GM23338 (cell line): ENCODE measurements at regions not wholly inside any gene's neighbourhood (a gene's known extent, or its start where the extent isn't known, plus 50 kb on each side); places are given as distances from the start of the nearest gene placed in this dataset.

Source experiments
- ATAC-seq: fragments of 200-7000 bp; cut with Tn5 transposase; 3 replicates; pipeline ENCODE4 v1.9.1; 2020
- DNase-seq: peaks from one replicate; pipeline ENCODE4 v3.0.0-alpha.2; 2015; ENCODE audit warnings: low spot score
- H2AFZ ChIP-seq: fragments of 200-600 bp; sonication (generic); 2 replicates; pipeline ENCODE4 v1.8.0; 2016; ENCODE audit warnings: antibody characterized with exemption, mild to moderate bottlenecking, moderate library complexity
- H3F3A ChIP-seq: fragments of 200-600 bp; sonication (generic); replicated peaks from 2 replicates; pipeline ENCODE4 v1.8.0; 2017; ENCODE audit warnings: antibody characterized with exemption, mixed run types, low read depth
- H3K27ac ChIP-seq: fragments of 200-600 bp; sonication (generic); 2 replicates; pipeline ENCODE4 v1.6.1; 2016; ENCODE audit warnings: low read depth
- H3K27me3 ChIP-seq: fragments of 200-600 bp; sonication (generic); 2 replicates; pipeline ENCODE4 v1.8.0; 2016; ENCODE audit warnings: mild to moderate bottlenecking, mixed run types, moderate library complexity; ENCODE audit not compliant: insufficient read depth
- H3K36me3 ChIP-seq: fragments of 200-600 bp; sonication (generic); 2 replicates; pipeline ENCODE4 v1.8.0; 2016; ENCODE audit warnings: mild to moderate bottlenecking; ENCODE audit not compliant: insufficient read depth
- H3K4me1 ChIP-seq: fragments of 200-600 bp; sonication (generic); 2 replicates; pipeline ENCODE4 v1.8.0; 2016; ENCODE audit warnings: mild to moderate bottlenecking, moderate library complexity; ENCODE audit not compliant: insufficient read depth
- H3K4me2 ChIP-seq: fragments of 200-600 bp; sonication (generic); 2 replicates; pipeline ENCODE4 v1.7.1; 2017; ENCODE audit warnings: mixed run types
- H3K4me3 ChIP-seq: fragments of 200-600 bp; sonication (generic); 2 replicates; pipeline ENCODE4 v1.6.1; 2016; ENCODE audit warnings: mixed run types
- H3K79me2 ChIP-seq: fragments of 200-600 bp; sonication (generic); replicated peaks from 2 replicates; pipeline ENCODE4 v1.8.0; 2017; ENCODE audit warnings: mild to moderate bottlenecking; ENCODE audit not compliant: insufficient read depth
- H3K9me2 ChIP-seq: fragments of 200-600 bp; sonication (generic); 2 replicates; pipeline ENCODE4 v1.8.0; 2017; ENCODE audit not compliant: insufficient read depth
- H4K20me1 ChIP-seq: fragments of 200-600 bp; sonication (generic); replicated peaks from 2 replicates; pipeline ENCODE4 v1.8.0; 2017; ENCODE audit warnings: mild to moderate bottlenecking; ENCODE audit not compliant: insufficient read depth
- H3K27ac Mint-ChIP-seq: 2 replicates; pipeline ENCODE4 v1.8.0; 2020; ENCODE audit warnings: inconsistent platforms, mild to moderate bottlenecking, moderate library complexity, mixed read lengths
- H3K27me3 Mint-ChIP-seq: 3 replicates; pipeline ENCODE4 v1.8.0; 2022; ENCODE audit warnings: low read depth, mild to moderate bottlenecking, moderate library complexity, mixed read lengths, inconsistent platforms; ENCODE audit not compliant: insufficient read depth, poor library complexity
- H3K36me3 Mint-ChIP-seq: 3 replicates; pipeline ENCODE4 v1.8.0; 2021; ENCODE audit warnings: low read depth, mild to moderate bottlenecking, inconsistent platforms, moderate library complexity, mixed read lengths
- H3K4me1 Mint-ChIP-seq: 3 replicates; pipeline ENCODE4 v1.8.0; 2020; ENCODE audit warnings: mild to moderate bottlenecking, inconsistent platforms, mixed read lengths
- H3K4me3 Mint-ChIP-seq: 3 replicates; pipeline ENCODE4 v1.8.0; 2021; ENCODE audit warnings: moderate library complexity, mild to moderate bottlenecking, inconsistent platforms, mixed read lengths
- H3K9me3 Mint-ChIP-seq: 3 replicates; pipeline ENCODE4 v1.8.0; 2020; ENCODE audit warnings: moderate library complexity, mild to moderate bottlenecking, inconsistent platforms, mixed read lengths
- EZH2 ChIP-seq: fragments of 200-600 bp; sonication (generic); IDR thresholded peaks from one replicate; pipeline ENCODE4 v1.8.0; 2017; ENCODE audit warnings: antibody characterized with exemption, mild to moderate bottlenecking, low read depth; ENCODE audit not compliant: unreplicated experiment
- TF ChIP-seq, protein P1 (sequence below): fragments of 250-450 bp; sonication (Bioruptor Pico); IDR thresholded peaks from 2 replicates; pipeline ENCODE4 v1.5.0; 2020; ENCODE audit warnings: mild to moderate bottlenecking, moderate library complexity
- TF ChIP-seq, protein P2 (sequence below): IDR thresholded peaks from one replicate; pipeline ENCODE4 v1.6.1; 2018; ENCODE audit warnings: antibody characterized with exemption; ENCODE audit not compliant: unreplicated experiment

DNA sequence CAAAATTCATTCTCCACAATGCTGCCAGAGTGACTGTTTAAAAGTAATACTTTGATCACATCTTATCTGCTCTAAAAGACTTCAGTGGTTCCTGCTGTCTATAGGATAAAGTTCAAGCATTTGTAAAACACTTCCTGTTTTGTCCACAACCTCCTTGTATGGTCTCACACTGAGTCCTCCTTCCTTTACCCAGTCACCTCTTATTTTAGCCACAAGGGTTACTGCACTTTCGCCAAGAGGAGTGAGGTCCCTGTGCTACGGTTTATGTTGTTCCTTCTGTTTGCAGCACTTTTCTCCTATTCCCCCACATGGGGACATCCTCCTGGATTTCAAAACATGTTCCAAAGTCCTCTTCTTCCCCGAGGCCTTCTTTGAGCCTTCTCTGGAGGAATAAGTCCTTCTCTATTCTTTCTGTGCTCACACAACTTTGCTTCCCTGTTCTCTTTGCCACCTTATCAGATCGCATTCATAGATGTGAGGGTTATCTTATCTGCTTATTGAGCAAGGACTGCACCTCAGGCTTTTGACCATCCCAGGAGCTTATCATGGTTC lies 112.2 kb upstream of the NABP1 start:
- TF ChIP-seq, protein P1, sequence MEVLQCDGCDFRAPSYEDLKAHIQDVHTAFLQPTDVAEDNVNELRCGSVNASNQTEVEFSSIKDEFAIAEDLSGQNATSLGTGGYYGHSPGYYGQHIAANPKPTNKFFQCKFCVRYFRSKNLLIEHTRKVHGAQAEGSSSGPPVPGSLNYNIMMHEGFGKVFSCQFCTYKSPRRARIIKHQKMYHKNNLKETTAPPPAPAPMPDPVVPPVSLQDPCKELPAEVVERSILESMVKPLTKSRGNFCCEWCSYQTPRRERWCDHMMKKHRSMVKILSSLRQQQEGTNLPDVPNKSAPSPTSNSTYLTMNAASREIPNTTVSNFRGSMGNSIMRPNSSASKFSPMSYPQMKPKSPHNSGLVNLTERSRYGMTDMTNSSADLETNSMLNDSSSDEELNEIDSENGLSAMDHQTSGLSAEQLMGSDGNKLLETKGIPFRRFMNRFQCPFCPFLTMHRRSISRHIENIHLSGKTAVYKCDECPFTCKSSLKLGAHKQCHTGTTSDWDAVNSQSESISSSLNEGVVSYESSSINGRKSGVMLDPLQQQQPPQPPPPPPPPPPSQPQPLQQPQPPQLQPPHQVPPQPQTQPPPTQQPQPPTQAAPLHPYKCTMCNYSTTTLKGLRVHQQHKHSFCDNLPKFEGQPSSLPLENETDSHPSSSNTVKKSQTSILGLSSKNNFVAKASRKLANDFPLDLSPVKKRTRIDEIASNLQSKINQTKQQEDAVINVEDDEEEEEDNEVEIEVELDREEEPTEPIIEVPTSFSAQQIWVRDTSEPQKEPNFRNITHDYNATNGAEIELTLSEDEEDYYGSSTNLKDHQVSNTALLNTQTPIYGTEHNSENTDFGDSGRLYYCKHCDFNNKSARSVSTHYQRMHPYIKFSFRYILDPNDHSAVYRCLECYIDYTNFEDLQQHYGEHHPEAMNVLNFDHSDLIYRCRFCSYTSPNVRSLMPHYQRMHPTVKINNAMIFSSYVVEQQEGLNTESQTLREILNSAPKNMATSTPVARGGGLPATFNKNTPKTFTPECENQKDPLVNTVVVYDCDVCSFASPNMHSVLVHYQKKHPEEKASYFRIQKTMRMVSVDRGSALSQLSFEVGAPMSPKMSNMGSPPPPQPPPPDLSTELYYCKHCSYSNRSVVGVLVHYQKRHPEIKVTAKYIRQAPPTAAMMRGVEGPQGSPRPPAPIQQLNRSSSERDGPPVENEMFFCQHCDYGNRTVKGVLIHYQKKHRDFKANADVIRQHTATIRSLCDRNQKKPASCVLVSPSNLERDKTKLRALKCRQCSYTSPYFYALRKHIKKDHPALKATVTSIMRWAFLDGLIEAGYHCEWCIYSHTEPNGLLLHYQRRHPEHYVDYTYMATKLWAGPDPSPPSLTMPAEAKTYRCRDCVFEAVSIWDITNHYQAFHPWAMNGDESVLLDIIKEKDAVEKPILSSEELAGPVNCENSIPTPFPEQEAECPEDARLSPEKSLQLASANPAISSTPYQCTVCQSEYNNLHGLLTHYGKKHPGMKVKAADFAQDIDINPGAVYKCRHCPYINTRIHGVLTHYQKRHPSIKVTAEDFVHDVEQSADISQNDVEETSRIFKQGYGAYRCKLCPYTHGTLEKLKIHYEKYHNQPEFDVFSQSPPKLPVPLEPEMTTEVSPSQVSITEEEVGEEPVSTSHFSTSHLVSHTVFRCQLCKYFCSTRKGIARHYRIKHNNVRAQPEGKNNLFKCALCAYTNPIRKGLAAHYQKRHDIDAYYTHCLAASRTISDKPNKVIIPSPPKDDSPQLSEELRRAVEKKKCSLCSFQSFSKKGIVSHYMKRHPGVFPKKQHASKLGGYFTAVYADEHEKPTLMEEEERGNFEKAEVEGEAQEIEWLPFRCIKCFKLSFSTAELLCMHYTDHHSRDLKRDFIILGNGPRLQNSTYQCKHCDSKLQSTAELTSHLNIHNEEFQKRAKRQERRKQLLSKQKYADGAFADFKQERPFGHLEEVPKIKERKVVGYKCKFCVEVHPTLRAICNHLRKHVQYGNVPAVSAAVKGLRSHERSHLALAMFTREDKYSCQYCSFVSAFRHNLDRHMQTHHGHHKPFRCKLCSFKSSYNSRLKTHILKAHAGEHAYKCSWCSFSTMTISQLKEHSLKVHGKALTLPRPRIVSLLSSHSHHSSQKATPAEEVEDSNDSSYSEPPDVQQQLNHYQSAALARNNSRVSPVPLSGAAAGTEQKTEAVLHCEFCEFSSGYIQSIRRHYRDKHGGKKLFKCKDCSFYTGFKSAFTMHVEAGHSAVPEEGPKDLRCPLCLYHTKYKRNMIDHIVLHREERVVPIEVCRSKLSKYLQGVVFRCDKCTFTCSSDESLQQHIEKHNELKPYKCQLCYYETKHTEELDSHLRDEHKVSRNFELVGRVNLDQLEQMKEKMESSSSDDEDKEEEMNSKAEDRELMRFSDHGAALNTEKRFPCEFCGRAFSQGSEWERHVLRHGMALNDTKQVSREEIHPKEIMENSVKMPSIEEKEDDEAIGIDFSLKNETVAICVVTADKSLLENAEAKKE (CRISPR knock-in tag): no peak
- TF ChIP-seq, protein P2, sequence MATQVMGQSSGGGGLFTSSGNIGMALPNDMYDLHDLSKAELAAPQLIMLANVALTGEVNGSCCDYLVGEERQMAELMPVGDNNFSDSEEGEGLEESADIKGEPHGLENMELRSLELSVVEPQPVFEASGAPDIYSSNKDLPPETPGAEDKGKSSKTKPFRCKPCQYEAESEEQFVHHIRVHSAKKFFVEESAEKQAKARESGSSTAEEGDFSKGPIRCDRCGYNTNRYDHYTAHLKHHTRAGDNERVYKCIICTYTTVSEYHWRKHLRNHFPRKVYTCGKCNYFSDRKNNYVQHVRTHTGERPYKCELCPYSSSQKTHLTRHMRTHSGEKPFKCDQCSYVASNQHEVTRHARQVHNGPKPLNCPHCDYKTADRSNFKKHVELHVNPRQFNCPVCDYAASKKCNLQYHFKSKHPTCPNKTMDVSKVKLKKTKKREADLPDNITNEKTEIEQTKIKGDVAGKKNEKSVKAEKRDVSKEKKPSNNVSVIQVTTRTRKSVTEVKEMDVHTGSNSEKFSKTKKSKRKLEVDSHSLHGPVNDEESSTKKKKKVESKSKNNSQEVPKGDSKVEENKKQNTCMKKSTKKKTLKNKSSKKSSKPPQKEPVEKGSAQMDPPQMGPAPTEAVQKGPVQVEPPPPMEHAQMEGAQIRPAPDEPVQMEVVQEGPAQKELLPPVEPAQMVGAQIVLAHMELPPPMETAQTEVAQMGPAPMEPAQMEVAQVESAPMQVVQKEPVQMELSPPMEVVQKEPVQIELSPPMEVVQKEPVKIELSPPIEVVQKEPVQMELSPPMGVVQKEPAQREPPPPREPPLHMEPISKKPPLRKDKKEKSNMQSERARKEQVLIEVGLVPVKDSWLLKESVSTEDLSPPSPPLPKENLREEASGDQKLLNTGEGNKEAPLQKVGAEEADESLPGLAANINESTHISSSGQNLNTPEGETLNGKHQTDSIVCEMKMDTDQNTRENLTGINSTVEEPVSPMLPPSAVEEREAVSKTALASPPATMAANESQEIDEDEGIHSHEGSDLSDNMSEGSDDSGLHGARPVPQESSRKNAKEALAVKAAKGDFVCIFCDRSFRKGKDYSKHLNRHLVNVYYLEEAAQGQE: no peak
- no peak for TF ChIP-seq EZH2
- no peak overlapping the region for H3K27ac ChIP-seq
- no peak overlapping the region for H3K4me3 Mint-ChIP-seq

More for the DNA sequence above, 112.2 kb upstream of the NABP1 start:
- H3F3A ChIP-seq: no peaks in the 10 kb centered on the region
- ATAC-seq (no peak), DNase-seq (no peak)
- peaks cover 5% of the 10 kb centered on the region for H3K27me3 Mint-ChIP-seq
- H3K4me1 Mint-ChIP-seq: peaks cover 4% of the 10 kb centered on the region; the same call in 1 of the 3 replicates
- no peaks in the 10 kb centered on the region for H3K79me2 ChIP-seq
- no peaks in the 10 kb centered on the region for H3K27me3 ChIP-seq
- no peaks in the 10 kb centered on the region for H4K20me1 ChIP-seq
- H3K27ac Mint-ChIP-seq: no peak overlapping the region
- peak overlapping the region; percentile 35 for H2AFZ ChIP-seq
- no peaks in the 10 kb centered on the region for H3K9me3 Mint-ChIP-seq
- no peaks in the 10 kb centered on the region for H3K9me2 ChIP-seq
- no peak overlapping the region for H3K4me2 ChIP-seq
- H3K4me1 ChIP-seq: no peaks in the 10 kb centered on the region
- no peaks in the 10 kb centered on the region for H3K36me3 Mint-ChIP-seq
- H3K36me3 ChIP-seq: no peaks in the 10 kb centered on the region
- H3K4me3 ChIP-seq: no peak overlapping the region
